ENCODE measurements at regions not wholly inside any gene's neighbourhood (a gene's known extent, or its start where the extent isn't known, plus 50 kb on each side); places are given as distances from the start of the nearest gene placed in this dataset.

DNA sequence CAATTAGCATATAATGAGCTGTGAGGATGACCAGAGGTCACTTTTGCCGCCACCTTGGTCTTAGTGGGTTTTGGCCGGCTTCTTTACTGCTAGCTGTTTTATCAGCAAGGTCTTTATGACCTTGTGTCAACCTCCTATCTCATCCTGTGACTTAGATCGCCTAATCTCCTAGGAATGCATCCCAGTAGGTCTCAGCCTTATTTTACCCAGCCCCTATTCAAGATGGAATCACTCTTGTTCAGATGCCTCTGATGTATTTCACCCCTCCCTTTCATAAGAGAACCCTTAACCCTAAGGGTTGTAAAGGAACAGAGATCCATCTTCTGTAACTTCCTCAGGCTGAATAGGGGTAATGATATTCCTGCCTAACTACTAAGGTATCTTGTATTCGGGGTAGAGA is 58.9 kb upstream of the PALMD start:
- TF ChIP-seq, protein P1, sequence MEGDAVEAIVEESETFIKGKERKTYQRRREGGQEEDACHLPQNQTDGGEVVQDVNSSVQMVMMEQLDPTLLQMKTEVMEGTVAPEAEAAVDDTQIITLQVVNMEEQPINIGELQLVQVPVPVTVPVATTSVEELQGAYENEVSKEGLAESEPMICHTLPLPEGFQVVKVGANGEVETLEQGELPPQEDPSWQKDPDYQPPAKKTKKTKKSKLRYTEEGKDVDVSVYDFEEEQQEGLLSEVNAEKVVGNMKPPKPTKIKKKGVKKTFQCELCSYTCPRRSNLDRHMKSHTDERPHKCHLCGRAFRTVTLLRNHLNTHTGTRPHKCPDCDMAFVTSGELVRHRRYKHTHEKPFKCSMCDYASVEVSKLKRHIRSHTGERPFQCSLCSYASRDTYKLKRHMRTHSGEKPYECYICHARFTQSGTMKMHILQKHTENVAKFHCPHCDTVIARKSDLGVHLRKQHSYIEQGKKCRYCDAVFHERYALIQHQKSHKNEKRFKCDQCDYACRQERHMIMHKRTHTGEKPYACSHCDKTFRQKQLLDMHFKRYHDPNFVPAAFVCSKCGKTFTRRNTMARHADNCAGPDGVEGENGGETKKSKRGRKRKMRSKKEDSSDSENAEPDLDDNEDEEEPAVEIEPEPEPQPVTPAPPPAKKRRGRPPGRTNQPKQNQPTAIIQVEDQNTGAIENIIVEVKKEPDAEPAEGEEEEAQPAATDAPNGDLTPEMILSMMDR (IDR thresholded peaks at IDR 0.05) = no peak

DNA sequence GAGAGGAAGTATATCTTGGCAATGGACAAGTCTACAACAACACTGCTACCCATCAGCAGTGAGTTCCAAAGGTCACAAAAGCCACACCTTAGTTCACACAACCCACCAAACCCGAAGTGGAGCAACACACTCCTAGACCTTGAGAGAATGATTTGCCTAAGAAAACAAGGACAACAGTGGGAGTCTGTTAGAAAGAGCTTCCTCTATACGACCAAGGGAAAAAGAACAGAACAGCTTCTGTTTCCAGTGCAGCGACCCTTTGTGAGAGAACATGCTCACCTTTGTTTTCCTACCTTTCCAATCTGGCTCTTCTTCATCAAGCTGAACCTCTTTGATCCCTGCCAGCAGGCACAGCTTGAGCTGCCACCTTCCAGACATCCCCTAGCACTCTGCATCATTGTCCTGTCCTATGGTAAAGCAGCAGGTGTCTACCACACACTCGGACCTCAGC is 56.7 kb upstream of the PALMD start:
- TF ChIP-seq, protein P1 (IDR thresholded peaks at IDR 0.05) = no peak

DNA sequence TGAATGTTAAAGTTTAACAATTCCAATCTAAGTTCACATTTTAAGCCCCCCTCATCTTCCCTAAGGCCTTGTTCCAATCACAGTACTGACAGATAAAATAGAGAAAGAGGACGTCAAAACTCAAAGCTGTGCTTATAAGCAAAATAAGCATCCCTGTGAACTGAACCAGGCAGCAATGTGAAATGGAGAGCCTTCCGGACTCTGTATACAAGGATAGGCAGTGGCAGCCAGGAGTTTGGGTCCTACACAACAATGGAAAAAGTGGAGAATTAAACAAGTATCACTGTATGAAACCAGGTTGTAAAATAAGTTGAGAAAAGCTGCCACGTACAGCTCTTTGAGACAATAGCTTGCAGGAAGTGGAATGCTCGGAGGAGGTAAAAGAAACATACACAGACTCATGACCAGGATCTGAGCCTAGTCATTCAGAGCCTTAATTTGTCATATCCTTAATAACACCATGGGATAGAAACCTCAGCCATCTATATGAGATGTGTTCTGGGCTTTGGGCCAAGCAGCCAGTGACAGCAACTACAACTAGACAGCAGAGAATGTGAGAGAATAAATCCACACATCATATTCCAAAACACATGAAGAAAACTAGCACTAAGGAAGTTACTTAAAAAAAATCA is 55.2 kb upstream of the PALMD start:
- TF ChIP-seq, protein P1 (IDR thresholded peaks at IDR 0.05) = no peak

DNA sequence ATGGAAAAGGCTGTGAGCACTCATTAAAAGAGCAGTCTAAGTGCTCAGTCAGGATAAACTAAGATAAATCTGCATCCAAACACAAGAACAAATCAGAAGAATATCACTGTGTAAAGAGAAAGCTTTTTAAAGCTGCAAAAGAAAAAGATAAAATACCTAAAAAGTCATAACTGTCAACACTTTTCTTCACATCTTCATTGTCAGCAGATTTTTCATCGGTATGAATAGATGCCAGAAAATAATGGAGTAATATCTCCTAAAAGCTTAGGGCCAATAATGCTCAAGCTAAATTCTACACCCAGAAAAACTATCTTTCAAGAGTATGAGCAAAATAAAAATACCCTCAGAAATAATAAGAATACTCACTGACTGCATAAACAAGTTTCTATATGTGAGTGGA is 54.0 kb upstream of the PALMD start:
- TF ChIP-seq, protein P1 (IDR thresholded peaks at IDR 0.05) = no peak

DNA sequence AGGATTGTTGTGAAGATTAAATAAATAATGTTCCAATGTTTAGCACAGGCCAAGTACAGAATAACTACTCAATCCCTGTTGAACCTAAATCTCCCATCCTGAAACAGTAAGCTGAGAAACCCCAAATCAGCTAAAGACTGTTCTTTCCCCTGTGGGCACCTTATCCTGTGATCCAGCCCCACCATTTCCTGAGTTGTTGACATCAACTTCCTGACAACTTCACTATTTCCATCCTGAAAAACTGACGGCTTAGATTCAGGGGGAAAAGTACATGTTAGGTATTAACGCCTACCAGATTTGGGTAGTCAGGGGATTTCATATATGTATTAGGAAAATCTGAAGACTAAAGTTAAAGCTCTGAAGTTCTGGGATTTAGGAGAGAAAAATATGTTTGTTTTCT is 51.7 kb upstream of the PALMD start:
- TF ChIP-seq, protein P1 (IDR thresholded peaks at IDR 0.05) = no peak

DNA sequence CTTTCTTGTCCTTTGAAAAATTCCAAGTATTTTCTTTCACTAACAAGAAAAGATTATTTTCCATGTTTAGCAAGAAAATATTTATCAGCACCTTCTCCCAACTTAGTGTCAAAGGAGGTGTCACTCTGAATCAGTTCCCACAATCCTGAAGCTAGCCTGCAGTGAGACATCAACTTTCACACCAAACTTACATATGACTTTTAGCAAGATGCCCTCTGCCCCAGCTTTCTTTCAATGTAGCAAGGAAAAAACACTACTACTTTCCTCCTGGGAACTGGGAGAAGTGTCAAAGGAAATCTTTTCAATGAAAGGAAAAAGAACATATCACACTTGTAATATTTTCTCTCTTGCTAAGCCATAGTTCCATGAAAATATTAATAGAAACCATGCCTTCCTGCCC is 50.9 kb upstream of the PALMD start:
- TF ChIP-seq, protein P1 (IDR thresholded peaks at IDR 0.05) = no peak

DNA sequence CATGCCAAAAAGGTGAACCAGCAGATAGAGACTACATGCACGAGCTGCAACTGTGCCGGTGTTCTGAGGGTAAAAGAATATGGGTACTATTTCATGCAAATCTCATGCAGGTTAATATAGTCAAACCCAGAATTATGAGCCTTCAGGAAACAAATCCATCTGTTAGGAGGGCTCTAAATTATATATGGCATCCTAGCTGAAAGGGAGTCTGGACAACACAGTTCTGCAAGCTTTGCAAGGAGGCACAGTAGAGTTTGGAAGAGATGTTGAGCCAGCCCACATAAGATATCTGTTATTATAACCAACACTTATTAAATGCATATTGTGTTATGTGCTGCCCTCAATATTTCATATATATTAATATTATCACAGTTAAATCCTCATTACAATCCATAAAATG is 50.5 kb upstream of the PALMD start:
- TF ChIP-seq, protein P1 (IDR thresholded peaks at IDR 0.05) = no peak
